SU-DHL-6 (cell line): ENCODE measurements at regions not wholly inside any gene's neighbourhood (a gene's known extent, or its start where the extent isn't known, plus 50 kb on each side); places are given as distances from the start of the nearest gene placed in this dataset.

Experiments used
- H2AFZ ChIP-seq: fragments of 200-600 bp; sonication (generic); 2 replicates; pipeline ENCODE4 v1.6.1; 2014; ENCODE audit warnings: low read depth, mild to moderate bottlenecking, moderate library complexity, mixed read lengths, antibody characterized with exemption, low read length; ENCODE audit not compliant: severe bottlenecking
- H3F3A ChIP-seq: fragments of 200-600 bp; shearing (Covaris generic); 2 replicates; pipeline ENCODE4 v1.6.0; 2016; ENCODE audit warnings: antibody characterized with exemption, mild to moderate bottlenecking; ENCODE audit not compliant: insufficient read depth
- H3K27ac ChIP-seq: fragments of 200-600 bp; sonication (generic); 2 replicates; pipeline ENCODE4 v1.5.1; 2016; ENCODE audit warnings: low read depth, mild to moderate bottlenecking, low read length, moderate library complexity, mixed read lengths
- H3K27me3 ChIP-seq: fragments of 200-600 bp; sonication (generic), shearing (Covaris generic); 2 replicates; pipeline ENCODE4 v1.6.0; 2014; ENCODE audit warnings: mild to moderate bottlenecking, low read length
- H3K36me3 ChIP-seq: fragments of 200-600 bp; sonication (generic); 2 replicates; pipeline ENCODE4 v1.6.1; 2014; ENCODE audit warnings: mild to moderate bottlenecking, low read length, mixed read lengths
- H3K4me2 ChIP-seq: fragments of 300-600, 200-600 bp; shearing (Covaris generic), sonication (generic); 2 replicates; pipeline ENCODE4 v1.6.0; 2014; ENCODE audit warnings: low read length, low read depth, mild to moderate bottlenecking; ENCODE audit not compliant: poor library complexity, severe bottlenecking
- H3K4me3 ChIP-seq: fragments of 200-600 bp; sonication (generic); 2 replicates; pipeline ENCODE4 v1.5.1; 2014; ENCODE audit warnings: antibody characterized with exemption, low read length, mild to moderate bottlenecking, mixed read lengths; ENCODE audit not compliant: insufficient read depth, poor library complexity, severe bottlenecking
- H3K79me2 ChIP-seq: fragments of 200-600 bp; sonication (generic); 2 replicates; pipeline ENCODE4 v1.6.1; 2014; ENCODE audit warnings: mild to moderate bottlenecking, low read length, moderate library complexity; ENCODE audit not compliant: insufficient read depth
- H3K9ac ChIP-seq: fragments of 200-600 bp; sonication (generic); 2 replicates; pipeline ENCODE4 v1.7.0; 2014; ENCODE audit warnings: mild to moderate bottlenecking, low read length
- H3K9me2 ChIP-seq: fragments of 200-600 bp; sonication (generic); replicated peaks from 2 replicates; pipeline ENCODE4 v1.6.1; 2014; ENCODE audit warnings: low read length; ENCODE audit not compliant: insufficient read depth
- H3K9me3 ChIP-seq: fragments of 200-600 bp; sonication (generic); 2 replicates; pipeline ENCODE4 v1.6.1; 2014; ENCODE audit warnings: low read length, mixed read lengths; ENCODE audit not compliant: insufficient read depth
- H4K20me1 ChIP-seq: fragments of 200-600 bp; sonication (generic); 2 replicates; pipeline ENCODE4 v1.6.1; 2014; ENCODE audit warnings: low read depth, mild to moderate bottlenecking, antibody characterized with exemption, low read length, moderate library complexity, mixed read lengths
- CTCF ChIP-seq: fragments of 200-600 bp; sonication (generic); IDR thresholded peaks from one replicate; pipeline ENCODE4 v1.5.1; 2017; ENCODE audit warnings: antibody characterized with exemption, mild to moderate bottlenecking, low read length, moderate library complexity; ENCODE audit not compliant: insufficient read depth, poor library complexity, severe bottlenecking
- EZH2phosphoT487 ChIP-seq: fragments of 200-600 bp; sonication (generic), shearing (Covaris generic); conservative IDR thresholded peaks from 2 replicates; pipeline ENCODE4 v1.6.1; 2018; ENCODE audit warnings: mild to moderate bottlenecking, antibody characterized with exemption, low read length, moderate library complexity, mixed read lengths

GRCh38 chr18:46346213-46346612, 242.0 kb downstream of the HAUS1 start:
- no peak overlapping the region for H3K27ac ChIP-seq
- no peaks in the 10 kb centered on the region for H3K36me3 ChIP-seq
- H3K79me2 ChIP-seq: no peaks in the 10 kb centered on the region
- no peaks in the 10 kb centered on the region for H3K9me3 ChIP-seq
- H2AFZ ChIP-seq: no peak overlapping the region
- no peaks in the 10 kb centered on the region for H3F3A ChIP-seq
- no peak overlapping the region for H3K9ac ChIP-seq
- H3K4me3 ChIP-seq: no peak overlapping the region
- no peaks in the 10 kb centered on the region for H4K20me1 ChIP-seq
- no peak overlapping the region for H3K4me2 ChIP-seq
- TF ChIP-seq CTCF: no peak
- TF ChIP-seq EZH2phosphoT487: no peak
- no peaks in the 10 kb centered on the region for H3K9me2 ChIP-seq
- H3K27me3 ChIP-seq: no peaks in the 10 kb centered on the region

- H3K4me3 ChIP-seq: no peak overlapping the region
- H3K9ac ChIP-seq: no peak overlapping the region
- no peaks in the 10 kb centered on the region for H3K79me2 ChIP-seq
- no peaks in the 10 kb centered on the region for H3K9me3 ChIP-seq
- no peaks in the 10 kb centered on the region for H3F3A ChIP-seq
- TF ChIP-seq CTCF (no peak), EZH2phosphoT487 (no peak)
- no peak overlapping the region for H3K4me2 ChIP-seq
- no peaks in the 10 kb centered on the region for H4K20me1 ChIP-seq
- no peaks in the 10 kb centered on the region for H3K36me3 ChIP-seq
- no peak overlapping the region for H2AFZ ChIP-seq
- H3K9me2 ChIP-seq: no peaks in the 10 kb centered on the region
- no peak overlapping the region for H3K27ac ChIP-seq
- H3K27me3 ChIP-seq: no peaks in the 10 kb centered on the region
Observed at GRCh38 chr18:46346896-46347630, 242.9 kb downstream of the HAUS1 start.

GRCh38 chr18:46350598-46351159, 246.5 kb downstream of the HAUS1 start:
- H3K4me2 ChIP-seq: no peak overlapping the region
- H3K9me3 ChIP-seq: no peaks in the 10 kb centered on the region
- TF ChIP-seq EZH2phosphoT487 (no peak), CTCF (no peak)
- no peaks in the 10 kb centered on the region for H3K36me3 ChIP-seq
- no peaks in the 10 kb centered on the region for H3K9me2 ChIP-seq
- no peaks in the 10 kb centered on the region for H3F3A ChIP-seq
- H3K27ac ChIP-seq: no peak overlapping the region
- H3K4me3 ChIP-seq: no peak overlapping the region
- no peaks in the 10 kb centered on the region for H3K79me2 ChIP-seq
- H3K27me3 ChIP-seq: no peaks in the 10 kb centered on the region
- H4K20me1 ChIP-seq: no peaks in the 10 kb centered on the region
- no peak overlapping the region for H2AFZ ChIP-seq
- no peak overlapping the region for H3K9ac ChIP-seq
